A549 (cell line): ENCODE measurements at regions not wholly inside any gene's neighbourhood (a gene's known extent, or its start where the extent isn't known, plus 50 kb on each side); places are given as distances from the start of the nearest gene placed in this dataset.

Source experiments
- CEBPB ChIP-seq, 2 experiments: fragments of >200 bp in 1 of 2; sonication (Bioruptor Twin) in 1 of 2; formaldehyde crosslinking in 1 of 2; IDR thresholded peaks; 2 replicates each; pipeline ENCODE4 v1.6.1; 2012 to 2016
- CTCF ChIP-seq: fragments of >200 bp; sonication (Bioruptor Twin); formaldehyde crosslinking; IDR thresholded peaks from 3 replicates; pipeline ENCODE4 v1.5.1; 2016
- E2F6 ChIP-seq: IDR thresholded peaks from 2 replicates; pipeline ENCODE4 v1.6.1; 2012; ENCODE audit warnings: low read depth, borderline replicate concordance
- ELK1 ChIP-seq: fragments of 150-350 bp; IDR thresholded peaks from 2 replicates; pipeline ENCODE4 v1.6.1; 2014; ENCODE audit warnings: low read depth, mild to moderate bottlenecking, low read length
- FOXS1 ChIP-seq: fragments of 250-450 bp; sonication (Bioruptor Pico); IDR thresholded peaks from 2 replicates; pipeline ENCODE4 v1.5.0; 2020; ENCODE audit warnings: mild to moderate bottlenecking, moderate library complexity
- HOXA7 ChIP-seq: fragments of 250-450 bp; sonication (Bioruptor Pico); IDR thresholded peaks from 2 replicates; pipeline ENCODE4 v1.5.0; 2020; ENCODE audit warnings: mild to moderate bottlenecking, moderate library complexity
- KDM5A ChIP-seq: fragments of 200-600 bp; sonication (generic); IDR thresholded peaks from 2 replicates; pipeline ENCODE4 v1.6.1; 2016; ENCODE audit warnings: antibody characterized with exemption, mild to moderate bottlenecking
- MAX ChIP-seq: IDR thresholded peaks from 2 replicates; pipeline ENCODE4 v1.6.1; 2012
- MYC ChIP-seq: IDR thresholded peaks from 2 replicates; pipeline ENCODE4 v1.6.1; 2012; ENCODE audit warnings: mild to moderate bottlenecking, inconsistent platforms, low read length, improper control_type of control experiment, borderline replicate concordance
- POLR2A ChIP-seq: IDR thresholded peaks from 2 replicates; pipeline ENCODE4 v1.6.1; 2012; ENCODE audit warnings: mild to moderate bottlenecking, low read length
- RFX5 ChIP-seq: fragments of 450-650 bp; IDR thresholded peaks from 2 replicates; pipeline ENCODE4 v1.7.1; 2014; ENCODE audit warnings: antibody characterized with exemption, mild to moderate bottlenecking, moderate library complexity

- TF ChIP-seq CTCF (no peak), POLR2A (no peak), HOXA7 (CRISPR knock-in tag) (no peak), RFX5 (no peak), MAX (no peak), KDM5A (no peak), MYC (no peak), FOXS1 (CRISPR knock-in tag) (no peak), E2F6 (no peak), ELK1 (no peak), CEBPB (IDR thresholded peaks at IDR 0.05) (no peak)
Observed at GRCh38 chr9:16970321-16970720, 99.9 kb upstream of the BNC2 start.
